ENCODE measurements at regions not wholly inside any gene's neighbourhood (a gene's known extent, or its start where the extent isn't known, plus 50 kb on each side); places are given as distances from the start of the nearest gene placed in this dataset.

DNA sequence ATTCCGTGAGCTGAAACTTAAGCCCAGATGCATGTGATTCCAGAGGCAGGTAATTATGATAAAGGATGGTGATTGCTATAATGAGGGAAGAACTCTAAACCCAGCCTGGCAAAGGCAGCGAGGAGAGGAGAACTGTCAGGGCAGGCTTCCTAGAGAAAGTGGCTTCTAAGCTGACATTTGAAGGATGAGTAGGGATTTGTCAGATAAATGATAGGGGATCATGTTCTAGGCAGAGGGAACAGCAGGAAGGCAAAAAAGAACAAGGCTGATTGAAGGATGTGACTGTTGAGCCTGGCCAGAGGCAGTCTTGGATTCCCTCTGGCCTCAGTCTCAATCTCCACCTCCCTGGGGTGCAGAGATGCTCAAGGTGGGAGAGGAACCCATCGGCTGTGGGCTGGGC lies 146.4 kb upstream of the POU3F1 start:
- no peak overlapping the region for H3K27ac ChIP-seq
- H3K27me3 ChIP-seq = no peaks in the 10 kb centered on the region
- no peaks in the 10 kb centered on the region for H3K9me3 ChIP-seq
- TF ChIP-seq, protein P1, sequence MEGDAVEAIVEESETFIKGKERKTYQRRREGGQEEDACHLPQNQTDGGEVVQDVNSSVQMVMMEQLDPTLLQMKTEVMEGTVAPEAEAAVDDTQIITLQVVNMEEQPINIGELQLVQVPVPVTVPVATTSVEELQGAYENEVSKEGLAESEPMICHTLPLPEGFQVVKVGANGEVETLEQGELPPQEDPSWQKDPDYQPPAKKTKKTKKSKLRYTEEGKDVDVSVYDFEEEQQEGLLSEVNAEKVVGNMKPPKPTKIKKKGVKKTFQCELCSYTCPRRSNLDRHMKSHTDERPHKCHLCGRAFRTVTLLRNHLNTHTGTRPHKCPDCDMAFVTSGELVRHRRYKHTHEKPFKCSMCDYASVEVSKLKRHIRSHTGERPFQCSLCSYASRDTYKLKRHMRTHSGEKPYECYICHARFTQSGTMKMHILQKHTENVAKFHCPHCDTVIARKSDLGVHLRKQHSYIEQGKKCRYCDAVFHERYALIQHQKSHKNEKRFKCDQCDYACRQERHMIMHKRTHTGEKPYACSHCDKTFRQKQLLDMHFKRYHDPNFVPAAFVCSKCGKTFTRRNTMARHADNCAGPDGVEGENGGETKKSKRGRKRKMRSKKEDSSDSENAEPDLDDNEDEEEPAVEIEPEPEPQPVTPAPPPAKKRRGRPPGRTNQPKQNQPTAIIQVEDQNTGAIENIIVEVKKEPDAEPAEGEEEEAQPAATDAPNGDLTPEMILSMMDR (IDR thresholded peaks at IDR 0.05) = no peak
- TF ChIP-seq POLR2A (IDR thresholded peaks at IDR 0.05) (no peak), POLR2AphosphoS5 (IDR thresholded peaks at IDR 0.05) (no peak)
- no peak for DNase-seq (ENCODE audit: low spot score in 2 of 2)
- H3K4me3 ChIP-seq = no peak overlapping the region
- H3K36me3 ChIP-seq = no peaks in the 10 kb centered on the region
- intact Hi-C loops (cut with DNase I; ENCODE audit: low total_unique reads) = no loop called here
- no peaks in the 10 kb centered on the region for H3K4me1 ChIP-seq

DNA sequence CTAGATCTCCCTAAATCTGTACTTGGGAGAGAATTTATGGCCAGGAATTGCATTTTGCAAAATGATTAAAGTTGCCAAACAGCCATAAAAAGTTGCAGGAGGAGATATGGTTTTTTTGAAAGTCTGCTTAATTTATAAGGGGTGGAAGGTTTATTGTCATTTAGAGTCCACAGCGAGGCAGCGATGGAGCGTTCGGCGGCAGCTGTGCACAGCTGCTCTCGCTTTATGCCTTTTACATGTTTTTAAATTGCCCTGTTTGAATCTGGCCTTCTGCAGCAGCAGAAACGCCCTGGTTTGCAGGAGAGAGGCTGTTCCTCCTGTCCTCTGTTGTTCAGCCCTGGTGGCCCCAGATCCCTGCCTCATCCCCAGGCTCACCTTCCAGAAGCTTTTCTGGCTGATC lies 144.9 kb upstream of the POU3F1 start:
- Histone ChIP-seq H3K36me3 (no peaks in the 10 kb centered on the region), H3K27ac (no peak overlapping the region), H3K27me3 (peaks cover 0 to under 1% of the 10 kb centered on the region in 2 donors), H3K4me3 (no peak overlapping the region), H3K9me3 (no peaks in the 10 kb centered on the region), H3K4me1 (no peaks in the 10 kb centered on the region)
- intact Hi-C loops (cut with DNase I; ENCODE audit: low total_unique reads) = loop anchor here (1.0 kb wide), 1 partner anchor 11 kb away; no protein-coding TSS in a partner anchor
- TF ChIP-seq, protein P1 (IDR thresholded peaks at IDR 0.05) = no peak
- TF ChIP-seq POLR2AphosphoS5 (IDR thresholded peaks at IDR 0.05) = no peak
- TF ChIP-seq POLR2A (IDR thresholded peaks at IDR 0.05) = no peak
- DNase-seq (ENCODE audit: low spot score in 2 of 2) = no peak

DNA sequence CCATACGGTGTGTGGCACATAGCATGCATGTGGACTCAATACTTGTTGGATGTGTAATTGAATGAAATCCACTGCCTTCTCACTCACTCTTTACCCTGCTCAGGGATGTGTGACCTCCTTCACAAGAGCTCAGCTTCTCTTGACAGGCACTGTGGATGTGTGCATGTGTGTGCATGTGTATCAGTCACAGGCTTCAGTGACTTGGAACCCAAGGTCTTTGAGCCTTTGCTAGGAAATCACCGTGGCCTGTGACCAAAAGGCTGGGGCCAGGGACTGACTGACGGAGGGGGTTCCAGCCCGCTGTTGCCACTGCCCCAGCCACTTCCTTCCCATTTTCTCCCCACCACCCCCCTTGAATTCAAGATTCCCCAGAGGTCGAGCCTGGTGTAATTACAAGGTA lies 144.4 kb upstream of the POU3F1 start:
- DNase-seq (ENCODE audit: low spot score in 2 of 2) = no peak
- Histone ChIP-seq H3K4me1 (no peaks in the 10 kb centered on the region), H3K9me3 (no peaks in the 10 kb centered on the region), H3K27ac (no peak overlapping the region), H3K36me3 (no peaks in the 10 kb centered on the region), H3K4me3 (no peak overlapping the region), H3K27me3 (peaks cover 0 to 6% of the 10 kb centered on the region in 2 donors)
- intact Hi-C loops (cut with DNase I; ENCODE audit: low total_unique reads) = loop anchor here (1.0 kb wide), 1 partner anchor 11 kb away; no protein-coding TSS in a partner anchor
- TF ChIP-seq POLR2AphosphoS5 (IDR thresholded peaks at IDR 0.05) = no peak
- TF ChIP-seq POLR2A (IDR thresholded peaks at IDR 0.05) = no peak
- TF ChIP-seq, protein P1 (IDR thresholded peaks at IDR 0.05) = no peak

DNA sequence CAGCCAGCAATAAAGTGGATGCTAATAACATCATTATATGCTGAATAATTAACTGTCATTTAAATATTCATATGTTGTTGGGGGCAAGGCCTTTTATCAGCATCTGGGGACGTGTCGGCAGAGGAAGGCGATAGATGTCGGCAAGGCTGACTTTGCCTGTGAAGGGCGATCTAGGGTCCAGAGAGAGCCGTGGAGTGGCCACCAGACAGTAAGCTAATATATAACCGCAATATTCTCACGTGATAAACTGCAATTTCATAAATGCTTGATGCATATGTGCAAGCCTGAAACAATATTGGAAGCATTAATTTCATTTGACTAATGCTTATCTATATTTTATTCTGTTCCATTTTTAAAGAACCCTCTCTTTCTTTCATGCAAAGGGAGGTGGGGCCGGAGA lies 141.0 kb upstream of the POU3F1 start:
- H3K36me3 ChIP-seq = no peaks in the 10 kb centered on the region
- H3K4me3 ChIP-seq = no peak overlapping the region
- no peak for TF ChIP-seq POLR2AphosphoS5 (IDR thresholded peaks at IDR 0.05)
- TF ChIP-seq, protein P1 (IDR thresholded peaks at IDR 0.05) = no peak
- no peak for TF ChIP-seq POLR2A (IDR thresholded peaks at IDR 0.05)
- intact Hi-C loops (cut with DNase I; ENCODE audit: low total_unique reads) = no loop called here
- H3K27me3 ChIP-seq = peaks cover 0 to 8% of the 10 kb centered on the region in 2 donors
- no peak overlapping the region for H3K27ac ChIP-seq
- no peaks in the 10 kb centered on the region for H3K9me3 ChIP-seq
- H3K4me1 ChIP-seq = no peaks in the 10 kb centered on the region
- DNase-seq (ENCODE audit: low spot score in 2 of 2) = no peak

DNA sequence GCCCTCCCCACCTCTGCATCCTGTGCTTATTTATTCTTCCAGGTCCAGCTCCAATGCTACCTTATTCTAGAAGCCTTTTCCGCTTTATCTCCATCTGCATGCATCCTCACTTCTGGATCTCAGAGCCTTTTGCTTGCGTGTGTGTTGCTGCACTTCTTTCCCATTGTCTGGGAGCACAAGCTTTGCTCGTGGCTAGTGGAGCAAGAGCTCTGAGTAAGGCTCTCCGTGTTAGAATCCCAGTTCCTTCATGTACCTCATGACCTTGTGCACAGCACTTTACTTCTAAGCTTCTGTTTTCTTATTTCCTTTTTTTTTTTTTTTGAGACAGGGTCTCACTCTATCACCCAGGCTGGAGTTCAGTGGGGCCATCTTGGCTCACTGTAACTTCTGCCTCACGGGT lies 140.0 kb upstream of the POU3F1 start:
- Histone ChIP-seq H3K9me3 (no peaks in the 10 kb centered on the region), H3K27ac (no peak overlapping the region), H3K4me3 (no peak overlapping the region), H3K27me3 (peaks cover 0 to 8% of the 10 kb centered on the region in 2 donors), H3K36me3 (no peaks in the 10 kb centered on the region), H3K4me1 (no peaks in the 10 kb centered on the region)
- intact Hi-C loops (cut with DNase I; ENCODE audit: low total_unique reads) = no loop called here
- DNase-seq (ENCODE audit: low spot score in 2 of 2) = no peak
- TF ChIP-seq, protein P1 (IDR thresholded peaks at IDR 0.05) = no peak
- TF ChIP-seq POLR2AphosphoS5 (IDR thresholded peaks at IDR 0.05) = no peak
- no peak for TF ChIP-seq POLR2A (IDR thresholded peaks at IDR 0.05)

Measured in breast epithelium (tissue), 4 donors.